GM12875 (cell line): ENCODE measurements at regions not wholly inside any gene's neighbourhood (a gene's known extent, or its start where the extent isn't known, plus 50 kb on each side); places are given as distances from the start of the nearest gene placed in this dataset.

Experiments used
- H3K4me3 ChIP-seq: one replicate; pipeline ENCODE4 v1.5.1; 2011; ENCODE audit warnings: low read depth, low read length, control low read depth
- CTCF ChIP-seq: IDR thresholded peaks from 2 replicates; pipeline ENCODE4 v1.5.1; 2011; ENCODE audit warnings: low read depth, mild to moderate bottlenecking, control low read depth, inconsistent platforms, low read length, moderate library complexity, borderline replicate concordance; ENCODE audit not compliant: insufficient read depth

GRCh38 chr6:53718597-53719460 is 53.3 kb upstream of the KLHL31 start:
- no peak overlapping the region for H3K4me3 ChIP-seq
- TF ChIP-seq CTCF, result peak; percentile 62; the same call in 1 of the 2 replicates

- TF ChIP-seq CTCF, result no peak
- no peak overlapping the region for H3K4me3 ChIP-seq
Measured at GRCh38 chr6:53717566-53717965, 52.0 kb upstream of the KLHL31 start.

GRCh38 chr6:53715434-53715833 is 49.9 kb upstream of the KLHL31 start:
- no peak overlapping the region for H3K4me3 ChIP-seq
- no peak for TF ChIP-seq CTCF
